ENCODE measurements at regions not wholly inside any gene's neighbourhood (a gene's known extent, or its start where the extent isn't known, plus 50 kb on each side); places are given as distances from the start of the nearest gene placed in this dataset.

DNA sequence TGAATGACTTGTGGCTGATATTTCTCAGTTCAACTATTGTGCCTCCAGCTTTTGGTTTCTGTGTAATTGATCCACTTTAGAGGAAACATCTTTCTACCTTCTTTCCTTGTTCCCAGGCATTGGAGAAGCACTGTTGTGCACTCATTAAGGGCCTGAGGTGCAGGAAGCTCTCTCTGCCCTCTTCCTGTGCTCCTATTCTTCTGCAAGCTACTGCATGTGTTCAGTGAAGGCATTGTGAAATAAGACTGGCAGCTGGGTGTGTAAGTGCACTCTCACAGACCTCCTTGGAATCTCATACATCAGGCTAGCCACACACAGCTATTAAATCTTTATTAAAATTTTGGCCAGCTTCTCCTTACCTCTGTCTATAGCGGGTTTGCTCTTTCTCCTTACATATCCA, 177.8 kb downstream of the OGFRL1 start:
- dilution Hi-C loops (cut with MboI; ENCODE audit: extremely low pct_ligation_motif_present, low sequenced_read_pairs) (no loop called here), intact Hi-C loops (cut with micrococcal nuclease) (no loop called here)
- FAIRE-seq (no peak), DNase-seq (ENCODE audit: low read depth, low spot score) (no peak)
- no peaks in the 10 kb centered on the region for H3K79me2 ChIP-seq (ENCODE audit: control insufficient read depth, insufficient read depth, low read length)
- H3K9ac ChIP-seq (replicated peaks; ENCODE audit: extremely low read depth, insufficient read depth, low read length) = no peak overlapping the region
- no peak overlapping the region for H3K4me2 ChIP-seq (ENCODE audit: insufficient read depth, low read length)
- POLR2A ChIA-PET = no interaction called here
- no peak overlapping the region for H3K27ac ChIP-seq (ENCODE audit: insufficient read depth, low read depth, low read length)
- H3K36me3 ChIP-seq (ENCODE audit: control insufficient read depth in 2 of 2, extremely low read depth in 1 of 2, insufficient read depth in 2 of 2, low read length in 2 of 2) = no peaks in the 10 kb centered on the region
- TF ChIP-seq CTCF (IDR thresholded peaks at IDR 0.05; ENCODE audit: extremely low read depth in 1 of 2, insufficient read depth in 1 of 2, low read depth in 1 of 2, low read length in 2 of 2) (no peak), MAX (IDR thresholded peaks at IDR 0.05; ENCODE audit: insufficient read depth, insufficient read length) (no peak), JUN (IDR thresholded peaks at IDR 0.05; ENCODE audit: borderline replicate concordance, insufficient read depth, insufficient read length, low read depth) (no peak), POLR2A (IDR thresholded peaks at IDR 0.05; ENCODE audit: low read depth, low read length) (no peak), GATA2 (IDR thresholded peaks at IDR 0.05; ENCODE audit: insufficient read depth, insufficient read length, low read depth, low read length) (no peak), EZH2 (IDR thresholded peaks at IDR 0.05; ENCODE audit: borderline replicate concordance, low read depth, low read length, severe bottlenecking) (no peak), FOS (IDR thresholded peaks at IDR 0.05; ENCODE audit: borderline replicate concordance, insufficient read depth, low read length) (no peak), MYC (IDR thresholded peaks at IDR 0.05; ENCODE audit: low read depth, low read length) (no peak), POLR2AphosphoS5 (IDR thresholded peaks at IDR 0.05; ENCODE audit: insufficient read depth, low read depth, low read length) (no peak)
- no peaks in the 10 kb centered on the region for H3K9me3 ChIP-seq (replicated peaks; ENCODE audit: control insufficient read depth, insufficient read depth, low read length)
- H4K20me1 ChIP-seq (replicated peaks; ENCODE audit: control insufficient read depth, extremely low read depth, insufficient read depth, low read length) = no peaks in the 10 kb centered on the region
- no TSS peak for BruUV-seq (replicated peaks)
- H3K27me3 ChIP-seq (ENCODE audit: control insufficient read depth in 2 of 2, insufficient read depth in 2 of 2, low read length in 2 of 2) = no peaks in the 10 kb centered on the region
- CTCF ChIA-PET = interaction anchor here (1.2 kb wide), 1 partner anchor 15 kb away, joined by 3 read pairs; no protein-coding TSS in a partner anchor
- H3K4me3 ChIP-seq (replicated peaks in 1 of 3; ENCODE audit: insufficient read depth in 1 of 3, low read depth in 1 of 3, low read length in 3 of 3) = no peak overlapping the region
- no peaks in the 10 kb centered on the region for H3K4me1 ChIP-seq (ENCODE audit: control insufficient read depth, extremely low read depth, insufficient read depth, low read length)
- no peak overlapping the region for H2AFZ ChIP-seq (ENCODE audit: low read depth, low read length)
- H3K9me1 ChIP-seq (replicated peaks; ENCODE audit: control insufficient read depth, extremely low read depth, insufficient read depth, low read length) = no peaks in the 10 kb centered on the region
